ENCODE measurements at regions not wholly inside any gene's neighbourhood (a gene's known extent, or its start where the extent isn't known, plus 50 kb on each side); places are given as distances from the start of the nearest gene placed in this dataset.
"Not testable (repeated sequence)": the region's sequence is repeated elsewhere in the genome, so short reads cannot be mapped to it uniquely, and the experiment has no call there.

- TF ChIP-seq EZH2phosphoT487 (IDR thresholded peaks at IDR 0.05; ENCODE audit: insufficient read depth, low read depth); EZH2 (IDR thresholded peaks at IDR 0.05; ENCODE audit: insufficient read depth, poor library complexity, severe bottlenecking): not testable (repeated sequence)
These were observed 58.9 kb upstream of the PRKG1 start for GRCh38 chr10:51015390-51015754.

All from GM23248 (cell line).